Adipocyte (in vitro differentiated cells): ENCODE measurements at regions not wholly inside any gene's neighbourhood (a gene's known extent, or its start where the extent isn't known, plus 50 kb on each side); places are given as distances from the start of the nearest gene placed in this dataset.

Experiments used
- DNase-seq: peaks from one replicate; pipeline ENCODE4 v3.0.0-alpha.2; 2015; ENCODE audit warnings: low read depth
- H3K27me3 ChIP-seq: replicated peaks from 2 replicates; pipeline ENCODE4 v1.7.0; 2013; ENCODE audit warnings: mild to moderate bottlenecking, low read length, moderate library complexity; ENCODE audit not compliant: control insufficient read depth, insufficient read depth
- H3K36me3 ChIP-seq: 2 replicates; pipeline ENCODE4 v1.7.0; 2013; ENCODE audit warnings: low read length, mild to moderate bottlenecking, moderate library complexity; ENCODE audit not compliant: control insufficient read depth, insufficient read depth, severe bottlenecking
- H3K4me1 ChIP-seq: 2 replicates; pipeline ENCODE4 v1.7.0; 2013; ENCODE audit warnings: mild to moderate bottlenecking, low read length, moderate library complexity; ENCODE audit not compliant: control insufficient read depth, insufficient read depth
- H3K4me3 ChIP-seq: 2 replicates; pipeline ENCODE4 v1.7.0; 2013; ENCODE audit warnings: mild to moderate bottlenecking, low read length, moderate library complexity
- H3K9ac ChIP-seq: 2 replicates; pipeline ENCODE4 v1.7.0; 2013; ENCODE audit warnings: mild to moderate bottlenecking, low read length, moderate library complexity
- H3K9me3 ChIP-seq: 2 replicates; pipeline ENCODE4 v1.7.0; 2013; ENCODE audit warnings: mild to moderate bottlenecking, low read length, moderate library complexity; ENCODE audit not compliant: control insufficient read depth

GRCh38 chr4:108361446-108361820, 192.7 kb upstream of the LEF1 start:
- Histone ChIP-seq H3K36me3 (no peaks in the 10 kb centered on the region), H3K9ac (no peak overlapping the region), H3K4me1 (peaks cover 4% of the 10 kb centered on the region), H3K9me3 (no peaks in the 10 kb centered on the region), H3K4me3 (no peak overlapping the region), H3K27me3 (peaks cover 43% of the 10 kb centered on the region)
- DNase-seq: no peak

GRCh38 chr4:108360754-108361445, 192.2 kb upstream of the LEF1 start:
- no peaks in the 10 kb centered on the region for H3K9me3 ChIP-seq
- peak; percentile 64 for DNase-seq
- H3K36me3 ChIP-seq: no peaks in the 10 kb centered on the region
- H3K27me3 ChIP-seq: peaks cover 39% of the 10 kb centered on the region
- no peak overlapping the region for H3K4me3 ChIP-seq
- no peak overlapping the region for H3K9ac ChIP-seq
- peaks cover 4% of the 10 kb centered on the region for H3K4me1 ChIP-seq

- no peak overlapping the region for H3K9ac ChIP-seq
- H3K9me3 ChIP-seq: no peaks in the 10 kb centered on the region
- peaks cover 35% of the 10 kb centered on the region for H3K27me3 ChIP-seq
- no peaks in the 10 kb centered on the region for H3K36me3 ChIP-seq
- no peak for DNase-seq
- H3K4me3 ChIP-seq: no peak overlapping the region
- peaks cover 4% of the 10 kb centered on the region for H3K4me1 ChIP-seq
These were observed 191.4 kb upstream of the LEF1 start for GRCh38 chr4:108359986-108360681.

- H3K4me3 ChIP-seq: no peak overlapping the region
- H3K9me3 ChIP-seq: no peaks in the 10 kb centered on the region
- no peaks in the 10 kb centered on the region for H3K36me3 ChIP-seq
- H3K4me1 ChIP-seq: peaks cover 4% of the 10 kb centered on the region
- peaks cover 28% of the 10 kb centered on the region for H3K27me3 ChIP-seq
- H3K9ac ChIP-seq: no peak overlapping the region
- DNase-seq: no peak
These were observed 190.6 kb upstream of the LEF1 start for GRCh38 chr4:108359130-108359985.

- peaks cover 23% of the 10 kb centered on the region for H3K27me3 ChIP-seq
- no peaks in the 10 kb centered on the region for H3K36me3 ChIP-seq
- H3K9ac ChIP-seq: no peak overlapping the region
- H3K4me1 ChIP-seq: peaks cover 4% of the 10 kb centered on the region
- no peak overlapping the region for H3K4me3 ChIP-seq
- DNase-seq: no peak
- no peaks in the 10 kb centered on the region for H3K9me3 ChIP-seq
These were observed 187.3 kb upstream of the LEF1 start for GRCh38 chr4:108355902-108356535.

- Histone ChIP-seq H3K9ac (no peak overlapping the region), H3K4me1 (no peaks in the 10 kb centered on the region), H3K27me3 (peaks cover 28% of the 10 kb centered on the region), H3K4me3 (no peak overlapping the region), H3K9me3 (no peaks in the 10 kb centered on the region), H3K36me3 (no peaks in the 10 kb centered on the region)
- no peak for DNase-seq
These were observed 186.6 kb upstream of the LEF1 start for GRCh38 chr4:108355186-108355901.

- Histone ChIP-seq H3K4me1 (no peaks in the 10 kb centered on the region), H3K9me3 (no peaks in the 10 kb centered on the region), H3K36me3 (no peaks in the 10 kb centered on the region), H3K4me3 (no peak overlapping the region), H3K9ac (no peak overlapping the region), H3K27me3 (peaks cover 27% of the 10 kb centered on the region)
- DNase-seq: no peak
These were observed 184.1 kb upstream of the LEF1 start for GRCh38 chr4:108352664-108353308.

- Histone ChIP-seq H3K9me3 (no peaks in the 10 kb centered on the region), H3K27me3 (peaks cover 23% of the 10 kb centered on the region), H3K9ac (no peak overlapping the region), H3K4me3 (no peak overlapping the region), H3K36me3 (no peaks in the 10 kb centered on the region), H3K4me1 (no peaks in the 10 kb centered on the region)
- no peak for DNase-seq
These were observed 183.1 kb upstream of the LEF1 start for GRCh38 chr4:108351791-108352190.

- H3K4me3 ChIP-seq: no peak overlapping the region
- H3K4me1 ChIP-seq: no peaks in the 10 kb centered on the region
- H3K27me3 ChIP-seq: peaks cover 20% of the 10 kb centered on the region
- H3K36me3 ChIP-seq: no peaks in the 10 kb centered on the region
- H3K9ac ChIP-seq: no peak overlapping the region
- no peak for DNase-seq
- no peaks in the 10 kb centered on the region for H3K9me3 ChIP-seq
These were observed 181.6 kb upstream of the LEF1 start for GRCh38 chr4:108350332-108350731.

GRCh38 chr4:108346818-108347210, 178.1 kb upstream of the LEF1 start:
- H3K27me3 ChIP-seq: peaks cover 25% of the 10 kb centered on the region
- H3K4me3 ChIP-seq: no peak overlapping the region
- no peak overlapping the region for H3K9ac ChIP-seq
- no peaks in the 10 kb centered on the region for H3K36me3 ChIP-seq
- DNase-seq: no peak
- H3K9me3 ChIP-seq: no peaks in the 10 kb centered on the region
- H3K4me1 ChIP-seq: no peaks in the 10 kb centered on the region
